Keratinocyte (primary cell): ENCODE measurements at regions not wholly inside any gene's neighbourhood (a gene's known extent, or its start where the extent isn't known, plus 50 kb on each side); places are given as distances from the start of the nearest gene placed in this dataset.

ENCODE experiments used
- DNase-seq: peaks from one replicate; pipeline ENCODE4 v3.0.0-alpha.2; 2011; ENCODE audit warnings: low read depth, missing footprints, low spot score
- FAIRE-seq: peaks from 2 replicates; lab custom pipeline; 2011; peaks lifted over from hg19 to GRCh38; lab: Jason Lieb, UNC
- H2AFZ ChIP-seq: 2 replicates; pipeline ENCODE4 v1.6.0; 2012; ENCODE audit warnings: low read length, control low read depth, inconsistent platforms; ENCODE audit not compliant: control insufficient read depth
- H3K27ac ChIP-seq: 2 replicates; pipeline ENCODE4 v1.5.1; 2011; ENCODE audit warnings: low read length; ENCODE audit not compliant: control insufficient read depth, insufficient read depth
- H3K27me3 ChIP-seq: 3 replicates; pipeline ENCODE4 v1.6.0; 2011; ENCODE audit warnings: low read length; ENCODE audit not compliant: control insufficient read depth, insufficient read depth; ENCODE audit errors: extremely low read depth
- H3K36me3 ChIP-seq, 2 experiments: 2 replicates in 1 of 2; 3 replicates in 1 of 2; pipeline ENCODE4 v1.5.1; 2011; ENCODE audit warnings: low read length in 2 of 2, mild to moderate bottlenecking in 1 of 2; ENCODE audit not compliant: control insufficient read depth in 2 of 2, insufficient read depth in 2 of 2; ENCODE audit errors: extremely low read depth in 1 of 2
- H3K4me1 ChIP-seq: 3 replicates; pipeline ENCODE4 v1.5.1; 2011; ENCODE audit warnings: low read length; ENCODE audit not compliant: control insufficient read depth, insufficient read depth; ENCODE audit errors: extremely low read depth
- H3K4me2 ChIP-seq: 3 replicates; pipeline ENCODE4 v1.6.0; 2011; ENCODE audit warnings: low read depth, low read length; ENCODE audit not compliant: control insufficient read depth, insufficient read depth; ENCODE audit errors: extremely low read depth
- H3K4me3 ChIP-seq, 3 experiments: fragments of 200-600 bp in 1 of 3; sonication (generic) in 1 of 3; 2 replicates in 2 of 3; 3 replicates in 1 of 3; pipeline ENCODE4 v1.5.1; 2011 to 2016; ENCODE audit warnings: low read length in 3 of 3, mild to moderate bottlenecking in 3 of 3, control low read depth in 2 of 3, inconsistent platforms in 1 of 3, low read depth in 1 of 3, mixed read lengths in 1 of 3, mixed run types in 1 of 3, moderate library complexity in 1 of 3; ENCODE audit not compliant: control insufficient read depth in 2 of 3, insufficient read depth in 2 of 3; ENCODE audit errors: extremely low read depth in 1 of 3
- H3K79me2 ChIP-seq: 2 replicates; pipeline ENCODE4 v1.6.0; 2012; ENCODE audit warnings: low read length; ENCODE audit not compliant: control insufficient read depth, insufficient read depth
- H3K9ac ChIP-seq: 3 replicates; pipeline ENCODE4 v1.6.0; 2011; ENCODE audit warnings: low read length; ENCODE audit not compliant: control insufficient read depth, insufficient read depth; ENCODE audit errors: extremely low read depth
- H3K9me1 ChIP-seq: 3 replicates; pipeline ENCODE4 v1.6.0; 2011; ENCODE audit warnings: low read length; ENCODE audit not compliant: control insufficient read depth, insufficient read depth; ENCODE audit errors: extremely low read depth
- H3K9me3 ChIP-seq: 2 replicates; pipeline ENCODE4 v1.5.1; 2012; ENCODE audit warnings: low read depth, low read length; ENCODE audit not compliant: control insufficient read depth
- H4K20me1 ChIP-seq: 3 replicates; pipeline ENCODE4 v1.6.0; 2011; ENCODE audit warnings: low read length; ENCODE audit not compliant: control insufficient read depth, insufficient read depth; ENCODE audit errors: extremely low read depth
- CTCF ChIP-seq, 3 experiments: IDR thresholded peaks in 1 of 3; conservative IDR thresholded peaks in 1 of 3; optimal IDR thresholded peaks in 1 of 3; 2 replicates in 2 of 3; 3 replicates in 1 of 3; pipeline versions ENCODE3 to v1.5.1; 2011; ENCODE audit warnings: low read length in 3 of 3, mild to moderate bottlenecking in 3 of 3, moderate library complexity in 2 of 3, control low read depth in 1 of 3, inconsistent platforms in 1 of 3; ENCODE audit not compliant: insufficient read depth in 2 of 3; ENCODE audit errors: extremely low read depth in 1 of 3
- EZH2 ChIP-seq: IDR thresholded peaks from one replicate; pipeline ENCODE4 v1.6.1; 2012; ENCODE audit warnings: inconsistent platforms, mild to moderate bottlenecking, low read length, moderate library complexity
- dilution Hi-C: fragments of 300-500 bp; cut with MboI; formaldehyde crosslinking; loops from one replicate; pipeline ENCODE4 v1.7.0; 2020; ENCODE audit warnings: low sequenced_read_pairs; ENCODE audit not compliant: extremely low pct_ligation_motif_present

GRCh38 chr2:65818873-65819451, 386.6 kb upstream of the SPRED2 start:
- H3K4me1 ChIP-seq, result no peaks in the 10 kb centered on the region

DNA sequence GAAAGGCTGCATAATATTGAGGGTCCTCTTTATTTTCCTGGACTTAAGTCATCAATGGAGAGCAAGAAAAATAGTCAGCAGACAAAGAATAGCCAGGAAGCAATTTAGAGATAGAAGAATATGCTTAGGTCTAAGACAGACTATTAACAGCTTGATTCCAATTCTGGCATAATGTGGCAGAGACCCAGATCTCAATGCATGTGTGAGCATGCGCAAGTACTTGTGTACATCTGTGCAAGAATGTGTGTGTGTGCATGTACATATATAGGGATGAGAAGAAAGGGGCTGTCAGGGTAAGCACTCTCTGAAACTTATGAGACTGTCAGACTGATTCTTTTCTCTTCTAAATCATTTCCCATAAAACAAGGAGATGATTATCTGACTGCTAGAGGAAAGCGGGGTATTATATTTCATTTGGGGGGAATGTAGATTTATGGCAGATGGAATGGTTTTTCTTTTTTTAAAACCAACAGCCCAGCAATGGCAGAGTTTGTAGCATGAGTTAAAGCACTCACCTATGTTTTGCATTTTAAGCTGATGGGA, 381.3 kb upstream of the SPRED2 start:
- Histone ChIP-seq H3K27ac (no peak overlapping the region), H3K79me2 (no peaks in the 10 kb centered on the region), H3K4me2 (no peak overlapping the region), H3K4me1 (no peaks in the 10 kb centered on the region), H3K9me1 (no peaks in the 10 kb centered on the region), H3K4me3 (no peak overlapping the region), H4K20me1 (no peaks in the 10 kb centered on the region), H3K27me3 (no peaks in the 10 kb centered on the region), H3K9ac (no peak overlapping the region), H2AFZ (no peak overlapping the region), H3K36me3 (no peaks in the 10 kb centered on the region), H3K9me3 (no peaks in the 10 kb centered on the region)
- dilution Hi-C loops, result no loop called here
- TF ChIP-seq CTCF (optimal IDR thresholded peaks at IDR 0.05 in 1 of 3, IDR thresholded peaks at IDR 0.05 in 1 of 3, conservative IDR thresholded peaks at IDR 0.05 in 1 of 3; ENCODE audit: extremely low read depth in 1 of 3, insufficient read depth in 2 of 3, low read length in 3 of 3) (no peak), EZH2 (no peak)
- FAIRE-seq, result no peak
- DNase-seq, result no peak

More at GRCh38 chr2:65818873-65819451, 386.6 kb upstream of the SPRED2 start:
- H3K9me3 ChIP-seq, result no peaks in the 10 kb centered on the region
- H3K4me2 ChIP-seq, result no peak overlapping the region
- TF ChIP-seq EZH2 (no peak), CTCF (optimal IDR thresholded peaks at IDR 0.05 in 1 of 3, IDR thresholded peaks at IDR 0.05 in 1 of 3, conservative IDR thresholded peaks at IDR 0.05 in 1 of 3; ENCODE audit: extremely low read depth in 1 of 3, insufficient read depth in 2 of 3, low read length in 3 of 3) (no peak)
- no peaks in the 10 kb centered on the region for H3K9me1 ChIP-seq
- no peak overlapping the region for H3K9ac ChIP-seq
- H3K27me3 ChIP-seq, result no peaks in the 10 kb centered on the region
- H4K20me1 ChIP-seq, result no peaks in the 10 kb centered on the region
- FAIRE-seq (peak; percentile 9), DNase-seq (no peak)
- no peak overlapping the region for H2AFZ ChIP-seq
- no peaks in the 10 kb centered on the region for H3K79me2 ChIP-seq
- no peak overlapping the region for H3K4me3 ChIP-seq
- no peaks in the 10 kb centered on the region for H3K36me3 ChIP-seq
- no peak overlapping the region for H3K27ac ChIP-seq
- dilution Hi-C loops, result no loop called here
